ENCODE measurements at regions not wholly inside any gene's neighbourhood (a gene's known extent, or its start where the extent isn't known, plus 50 kb on each side); places are given as distances from the start of the nearest gene placed in this dataset.

GRCh38 chr11:92662601-92663360 is 306.7 kb upstream of the MTNR1B start:
- Histone ChIP-seq H3K27me3 (ENCODE audit: control insufficient read depth in 4 of 4, insufficient read depth in 4 of 4, low read length in 3 of 4) (no peaks in the 10 kb centered on the region), H3K27ac (ENCODE audit: low read depth in 1 of 2, low read length in 2 of 2) (no peak overlapping the region), H3K4me1 (ENCODE audit: control insufficient read depth in 4 of 4, insufficient read depth in 4 of 4, low read length in 3 of 4) (no peaks in the 10 kb centered on the region), H3K36me3 (ENCODE audit: control insufficient read depth in 4 of 4, insufficient read depth in 3 of 4, low read depth in 1 of 4, low read length in 3 of 4) (no peaks in the 10 kb centered on the region), H3K9me3 (ENCODE audit: control insufficient read depth in 4 of 4, low read length in 3 of 4) (peaks cover 0 to 4% (median 0%) of the 10 kb centered on the region in 4 donors), H3K9ac (ENCODE audit: low read depth in 1 of 2, low read length in 2 of 2) (no peak overlapping the region), H3K4me3 (ENCODE audit: low read depth in 1 of 3, low read length in 3 of 3) (no peak overlapping the region)
- DNase-seq (ENCODE audit: low spot score) = no peak
- 65% methylated on average over 6 of the region's 6 CpGs for WGBS
- TF ChIP-seq FOXA2 (IDR thresholded peaks at IDR 0.05) = no peak
- TF ChIP-seq, protein P1, sequence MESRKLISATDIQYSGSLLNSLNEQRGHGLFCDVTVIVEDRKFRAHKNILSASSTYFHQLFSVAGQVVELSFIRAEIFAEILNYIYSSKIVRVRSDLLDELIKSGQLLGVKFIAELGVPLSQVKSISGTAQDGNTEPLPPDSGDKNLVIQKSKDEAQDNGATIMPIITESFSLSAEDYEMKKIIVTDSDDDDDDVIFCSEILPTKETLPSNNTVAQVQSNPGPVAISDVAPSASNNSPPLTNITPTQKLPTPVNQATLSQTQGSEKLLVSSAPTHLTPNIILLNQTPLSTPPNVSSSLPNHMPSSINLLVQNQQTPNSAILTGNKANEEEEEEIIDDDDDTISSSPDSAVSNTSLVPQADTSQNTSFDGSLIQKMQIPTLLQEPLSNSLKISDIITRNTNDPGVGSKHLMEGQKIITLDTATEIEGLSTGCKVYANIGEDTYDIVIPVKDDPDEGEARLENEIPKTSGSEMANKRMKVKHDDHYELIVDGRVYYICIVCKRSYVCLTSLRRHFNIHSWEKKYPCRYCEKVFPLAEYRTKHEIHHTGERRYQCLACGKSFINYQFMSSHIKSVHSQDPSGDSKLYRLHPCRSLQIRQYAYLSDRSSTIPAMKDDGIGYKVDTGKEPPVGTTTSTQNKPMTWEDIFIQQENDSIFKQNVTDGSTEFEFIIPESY (IDR thresholded peaks at IDR 0.05) = no peak
- no peak for TF ChIP-seq HNF4A (conservative IDR thresholded peaks at IDR 0.05)
- TF ChIP-seq JUND (IDR thresholded peaks at IDR 0.05) = no peak
- TF ChIP-seq MAX (IDR thresholded peaks at IDR 0.05) = no peak
- TF ChIP-seq CTCF (IDR thresholded peaks at IDR 0.05; ENCODE audit: low read depth, low read length, missing input control) = no peak

DNA sequence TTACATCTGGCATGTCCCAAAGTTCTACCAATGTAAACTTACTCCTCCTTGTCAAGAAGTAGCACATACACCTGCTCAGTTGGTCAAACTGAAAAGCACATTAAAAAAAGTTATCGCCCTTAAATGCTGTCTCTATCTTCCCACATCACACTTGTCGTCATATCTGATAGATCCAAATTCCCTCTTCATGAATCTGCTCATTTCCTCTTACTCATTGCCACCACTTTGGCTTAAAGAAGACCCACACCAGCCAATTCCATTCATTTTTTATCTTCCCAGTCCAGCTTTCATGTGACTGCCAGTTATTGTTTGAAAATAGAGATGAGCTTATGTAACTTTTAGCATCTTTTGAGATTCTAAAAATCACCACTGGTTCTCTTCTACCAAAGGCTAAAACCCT is 305.9 kb upstream of the MTNR1B start:
- WGBS = 68% methylated on average over 2 of the region's 2 CpGs
- Histone ChIP-seq H3K27me3 (ENCODE audit: control insufficient read depth in 4 of 4, insufficient read depth in 4 of 4, low read length in 3 of 4) (no peaks in the 10 kb centered on the region), H3K36me3 (ENCODE audit: control insufficient read depth in 4 of 4, insufficient read depth in 3 of 4, low read depth in 1 of 4, low read length in 3 of 4) (no peaks in the 10 kb centered on the region), H3K27ac (ENCODE audit: low read depth in 1 of 2, low read length in 2 of 2) (no peak overlapping the region), H3K4me1 (ENCODE audit: control insufficient read depth in 4 of 4, insufficient read depth in 4 of 4, low read length in 3 of 4) (no peaks in the 10 kb centered on the region), H3K9ac (ENCODE audit: low read depth in 1 of 2, low read length in 2 of 2) (no peak overlapping the region), H3K9me3 (ENCODE audit: control insufficient read depth in 4 of 4, low read length in 3 of 4) (peaks cover 0 to 4% (median 0%) of the 10 kb centered on the region in 4 donors), H3K4me3 (ENCODE audit: low read depth in 1 of 3, low read length in 3 of 3) (no peak overlapping the region)
- no peak for DNase-seq (ENCODE audit: low spot score)
- TF ChIP-seq, protein P2, sequence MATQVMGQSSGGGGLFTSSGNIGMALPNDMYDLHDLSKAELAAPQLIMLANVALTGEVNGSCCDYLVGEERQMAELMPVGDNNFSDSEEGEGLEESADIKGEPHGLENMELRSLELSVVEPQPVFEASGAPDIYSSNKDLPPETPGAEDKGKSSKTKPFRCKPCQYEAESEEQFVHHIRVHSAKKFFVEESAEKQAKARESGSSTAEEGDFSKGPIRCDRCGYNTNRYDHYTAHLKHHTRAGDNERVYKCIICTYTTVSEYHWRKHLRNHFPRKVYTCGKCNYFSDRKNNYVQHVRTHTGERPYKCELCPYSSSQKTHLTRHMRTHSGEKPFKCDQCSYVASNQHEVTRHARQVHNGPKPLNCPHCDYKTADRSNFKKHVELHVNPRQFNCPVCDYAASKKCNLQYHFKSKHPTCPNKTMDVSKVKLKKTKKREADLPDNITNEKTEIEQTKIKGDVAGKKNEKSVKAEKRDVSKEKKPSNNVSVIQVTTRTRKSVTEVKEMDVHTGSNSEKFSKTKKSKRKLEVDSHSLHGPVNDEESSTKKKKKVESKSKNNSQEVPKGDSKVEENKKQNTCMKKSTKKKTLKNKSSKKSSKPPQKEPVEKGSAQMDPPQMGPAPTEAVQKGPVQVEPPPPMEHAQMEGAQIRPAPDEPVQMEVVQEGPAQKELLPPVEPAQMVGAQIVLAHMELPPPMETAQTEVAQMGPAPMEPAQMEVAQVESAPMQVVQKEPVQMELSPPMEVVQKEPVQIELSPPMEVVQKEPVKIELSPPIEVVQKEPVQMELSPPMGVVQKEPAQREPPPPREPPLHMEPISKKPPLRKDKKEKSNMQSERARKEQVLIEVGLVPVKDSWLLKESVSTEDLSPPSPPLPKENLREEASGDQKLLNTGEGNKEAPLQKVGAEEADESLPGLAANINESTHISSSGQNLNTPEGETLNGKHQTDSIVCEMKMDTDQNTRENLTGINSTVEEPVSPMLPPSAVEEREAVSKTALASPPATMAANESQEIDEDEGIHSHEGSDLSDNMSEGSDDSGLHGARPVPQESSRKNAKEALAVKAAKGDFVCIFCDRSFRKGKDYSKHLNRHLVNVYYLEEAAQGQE (IDR thresholded peaks at IDR 0.05) = no peak
- TF ChIP-seq MAX (IDR thresholded peaks at IDR 0.05) = no peak
- TF ChIP-seq YY1 (IDR thresholded peaks at IDR 0.05) = no peak
- TF ChIP-seq, protein P1 (IDR thresholded peaks at IDR 0.05) = no peak
- TF ChIP-seq FOXA1 (IDR thresholded peaks at IDR 0.05) = no peak
- TF ChIP-seq NR2F2 (IDR thresholded peaks at IDR 0.05) = no peak
- TF ChIP-seq RXRA (IDR thresholded peaks at IDR 0.05) = no peak
- TF ChIP-seq SP1 (IDR thresholded peaks at IDR 0.05) = no peak
- no peak for TF ChIP-seq EGR1 (IDR thresholded peaks at IDR 0.05; ENCODE audit: low read depth in 2 of 2)
- TF ChIP-seq HNF4A (conservative IDR thresholded peaks at IDR 0.05) = no peak
- TF ChIP-seq GABPA (IDR thresholded peaks at IDR 0.05 in 1 of 2, conservative IDR thresholded peaks at IDR 0.05 in 1 of 2) = no peak
- TF ChIP-seq JUND (IDR thresholded peaks at IDR 0.05) = no peak
- no peak for TF ChIP-seq ATF3 (IDR thresholded peaks at IDR 0.05)
- no peak for TF ChIP-seq FOXA2 (IDR thresholded peaks at IDR 0.05)
- TF ChIP-seq TAF1 (conservative IDR thresholded peaks at IDR 0.05) = no peak
- no peak for TF ChIP-seq CTCF (IDR thresholded peaks at IDR 0.05; ENCODE audit: low read depth, low read length, missing input control)
- no peak for TF ChIP-seq RAD21 (IDR thresholded peaks at IDR 0.05)
- TF ChIP-seq HNF4G (IDR thresholded peaks at IDR 0.05) = no peak

Data from liver (tissue), 8 donors.